Loucy (cell line): ENCODE measurements at regions not wholly inside any gene's neighbourhood (a gene's known extent, or its start where the extent isn't known, plus 50 kb on each side); places are given as distances from the start of the nearest gene placed in this dataset.

ENCODE experiments used
- H2AFZ ChIP-seq: fragments of 200-600 bp; sonication (generic); 2 replicates; pipeline ENCODE4 v1.6.0; 2016; ENCODE audit warnings: antibody characterized with exemption, mild to moderate bottlenecking, low read length, moderate library complexity
- H3F3A ChIP-seq: fragments of 200-600 bp; 2 replicates; pipeline ENCODE4 v1.6.0; 2016; ENCODE audit warnings: antibody characterized with exemption, low read depth, mild to moderate bottlenecking
- H3K27me3 ChIP-seq: fragments of 200-600 bp; sonication (generic); 2 replicates; pipeline ENCODE4 v1.6.1; 2014; ENCODE audit warnings: low read length, mild to moderate bottlenecking; ENCODE audit not compliant: insufficient read depth, poor library complexity, severe bottlenecking
- H3K36me3 ChIP-seq: fragments of 200-600 bp; sonication (generic); 2 replicates; pipeline ENCODE4 v1.6.1; 2016; ENCODE audit warnings: low read length; ENCODE audit not compliant: insufficient read depth
- H3K4me1 ChIP-seq: fragments of 200-600 bp; sonication (generic); 2 replicates; pipeline ENCODE4 v1.5.1; 2014; ENCODE audit warnings: low read length, mild to moderate bottlenecking; ENCODE audit not compliant: insufficient read depth, poor library complexity, severe bottlenecking
- H3K4me2 ChIP-seq: fragments of 200-600 bp; sonication (generic); 2 replicates; pipeline ENCODE4 v1.6.0; 2014; ENCODE audit warnings: antibody characterized with exemption, low read length, low read depth, mild to moderate bottlenecking; ENCODE audit not compliant: poor library complexity, severe bottlenecking
- H3K4me3 ChIP-seq: fragments of 200-600 bp; sonication (generic); 2 replicates; pipeline ENCODE4 v1.5.1; 2014; ENCODE audit warnings: low read length, mild to moderate bottlenecking, mixed read lengths; ENCODE audit not compliant: poor library complexity, severe bottlenecking
- H3K79me2 ChIP-seq: fragments of 200-600 bp; sonication (generic); 2 replicates; pipeline ENCODE4 v1.6.1; 2014; ENCODE audit warnings: low read length; ENCODE audit not compliant: insufficient read depth
- H3K9ac ChIP-seq: fragments of 200-600 bp; sonication (generic); 2 replicates; pipeline ENCODE4 v1.6.0; 2014; ENCODE audit warnings: mild to moderate bottlenecking, low read depth, low read length, moderate library complexity; ENCODE audit not compliant: poor library complexity, severe bottlenecking
- H3K9me2 ChIP-seq: fragments of 200-600 bp; sonication (generic); replicated peaks from 2 replicates; pipeline ENCODE4 v1.6.1; 2016; ENCODE audit warnings: low read depth, low read length, mixed read lengths
- H3K9me3 ChIP-seq: fragments of 200-600 bp; sonication (generic); 2 replicates; pipeline ENCODE4 v1.6.1; 2014; ENCODE audit warnings: mild to moderate bottlenecking, antibody characterized with exemption, low read length, low read depth; ENCODE audit not compliant: insufficient read depth
- H4K20me1 ChIP-seq: fragments of 200-600 bp; sonication (generic); 2 replicates; pipeline ENCODE4 v1.6.0; 2014; ENCODE audit warnings: antibody characterized with exemption, low read length, mild to moderate bottlenecking; ENCODE audit not compliant: insufficient read depth, poor library complexity, severe bottlenecking
- CTCF ChIP-seq: fragments of 200-600 bp; sonication (generic); conservative IDR thresholded peaks from 2 replicates; pipeline ENCODE4 v1.5.1; 2014; ENCODE audit warnings: mild to moderate bottlenecking, antibody characterized with exemption, low read length
- EZH2phosphoT487 ChIP-seq: fragments of 200-600 bp; IDR thresholded peaks from 2 replicates; pipeline ENCODE4 v1.6.1; 2018; ENCODE audit warnings: antibody characterized with exemption, mild to moderate bottlenecking, moderate library complexity, borderline replicate concordance

- TF ChIP-seq EZH2phosphoT487 (no peak), CTCF (no peak)
- no peak overlapping the region for H3K9ac ChIP-seq
- H3K4me3 ChIP-seq = no peak overlapping the region
- no peaks in the 10 kb centered on the region for H3K9me2 ChIP-seq
- H3F3A ChIP-seq = no peaks in the 10 kb centered on the region
- H3K4me1 ChIP-seq = no peaks in the 10 kb centered on the region
- H3K9me3 ChIP-seq = no peaks in the 10 kb centered on the region
- no peak overlapping the region for H2AFZ ChIP-seq
- H3K79me2 ChIP-seq = no peaks in the 10 kb centered on the region
- no peak overlapping the region for H3K4me2 ChIP-seq
- H4K20me1 ChIP-seq = no peaks in the 10 kb centered on the region
- H3K27me3 ChIP-seq = no peaks in the 10 kb centered on the region
- H3K36me3 ChIP-seq = no peaks in the 10 kb centered on the region
These were observed 119.9 kb upstream of the DNAH14 start for GRCh38 chr1:224809613-224810012.

- Histone ChIP-seq H3F3A (no peaks in the 10 kb centered on the region), H3K9me2 (no peaks in the 10 kb centered on the region), H3K4me3 (no peak overlapping the region), H3K4me2 (no peak overlapping the region), H3K9me3 (no peaks in the 10 kb centered on the region), H3K36me3 (no peaks in the 10 kb centered on the region), H3K9ac (no peak overlapping the region), H3K27me3 (no peaks in the 10 kb centered on the region), H4K20me1 (no peaks in the 10 kb centered on the region), H3K4me1 (no peaks in the 10 kb centered on the region), H2AFZ (no peak overlapping the region), H3K79me2 (no peaks in the 10 kb centered on the region)
- TF ChIP-seq CTCF (no peak), EZH2phosphoT487 (no peak)
These were observed 117.9 kb upstream of the DNAH14 start for GRCh38 chr1:224811564-224811963.

GRCh38 chr1:224815647-224816046 is 113.8 kb upstream of the DNAH14 start:
- H3K27me3 ChIP-seq = no peaks in the 10 kb centered on the region
- H3K4me2 ChIP-seq = no peak overlapping the region
- H3K36me3 ChIP-seq = no peaks in the 10 kb centered on the region
- H3K4me1 ChIP-seq = no peaks in the 10 kb centered on the region
- H3K9ac ChIP-seq = no peak overlapping the region
- no peaks in the 10 kb centered on the region for H3K9me2 ChIP-seq
- H2AFZ ChIP-seq = no peak overlapping the region
- TF ChIP-seq EZH2phosphoT487 = no peak
- TF ChIP-seq CTCF = no peak
- H3K4me3 ChIP-seq = no peak overlapping the region
- no peaks in the 10 kb centered on the region for H4K20me1 ChIP-seq
- H3K79me2 ChIP-seq = no peaks in the 10 kb centered on the region
- H3F3A ChIP-seq = no peaks in the 10 kb centered on the region
- no peaks in the 10 kb centered on the region for H3K9me3 ChIP-seq
